Psoas muscle (tissue), 7 donors: ENCODE measurements at regions not wholly inside any gene's neighbourhood (a gene's known extent, or its start where the extent isn't known, plus 50 kb on each side); places are given as distances from the start of the nearest gene placed in this dataset.

Source experiments
- ATAC-seq, 4 donors: fragments of 200-7000 bp; cut with Tn5 transposase; one replicate each; pipeline ENCODE4 v1.9.1; 2020; ENCODE audit warnings: moderate library complexity in 3 of 4, mild to moderate bottlenecking in 2 of 4
- DNase-seq, 2 donors: peaks; one replicate each; pipeline ENCODE4 v3.0.0-alpha.2; 2020
- H3K27ac ChIP-seq: fragments of 200-600 bp; one replicate; pipeline ENCODE4 v1.8.0; 2022
- H3K27me3 ChIP-seq, 3 donors: fragments of 200-600 bp in 1 of 3; one replicate each; pipeline versions ENCODE4 v1.6.1 to v1.8.0; 2013 to 2022; ENCODE audit warnings: low read length in 2 of 3, mild to moderate bottlenecking in 2 of 3, moderate library complexity in 1 of 3; ENCODE audit not compliant: insufficient read depth in 3 of 3
- H3K36me3 ChIP-seq, 2 donors: fragments of 200-600 bp in 1 of 2; one replicate each; pipeline versions ENCODE4 v1.6.1 to v1.8.0; 2013 to 2022; ENCODE audit warnings: low read depth in 1 of 2, mild to moderate bottlenecking in 1 of 2, moderate library complexity in 1 of 2; ENCODE audit not compliant: insufficient read depth in 1 of 2
- H3K4me1 ChIP-seq: fragments of 200-600 bp; one replicate; pipeline ENCODE4 v1.8.0; 2022
- H3K4me3 ChIP-seq: fragments of 200-600 bp; one replicate; pipeline ENCODE4 v1.8.0; 2022; ENCODE audit warnings: mild to moderate bottlenecking
- H3K9me3 ChIP-seq: fragments of 200-600 bp; one replicate; pipeline ENCODE4 v1.8.0; 2022
- WGBS, 3 donors: extraction: QIAGEN DNeasy Blood & Tissue Kit; methylation state at CpG; one replicate each; pipeline versions ENCODE4 v1.1.6 to v1.1.7; 2013; 5-methylcytosine and 5-hydroxymethylcytosine counted together
- intact Hi-C, 2 donors: fragments of 100-400 bp; cut with DNase I; formaldehyde crosslinking; loops; one replicate each; pipeline versions ENCODE4 v1.11.0 to v1.14.2; 2022
- TF ChIP-seq, protein P1 (sequence below): fragments of 200-600 bp; IDR thresholded peaks from one replicate; pipeline ENCODE4 v1.8.0; 2022; ENCODE audit warnings: antibody characterized with exemption
- donor health status: healthy with polysubstance abuse.
- donor health status: DM: no; HTN: no; CAD: no; lungs with moderate emphysema.
- donor health status: Bipolar disorder and iron deficiency.
- donor health status: healthy.
- donor health status: DM: yes; HTN: yes; CAD: no.
- donor health status: DM: no; HTN: no; CAD: no.
- donor health status: DM: yes; HTN: yes; CAD: no.

DNA sequence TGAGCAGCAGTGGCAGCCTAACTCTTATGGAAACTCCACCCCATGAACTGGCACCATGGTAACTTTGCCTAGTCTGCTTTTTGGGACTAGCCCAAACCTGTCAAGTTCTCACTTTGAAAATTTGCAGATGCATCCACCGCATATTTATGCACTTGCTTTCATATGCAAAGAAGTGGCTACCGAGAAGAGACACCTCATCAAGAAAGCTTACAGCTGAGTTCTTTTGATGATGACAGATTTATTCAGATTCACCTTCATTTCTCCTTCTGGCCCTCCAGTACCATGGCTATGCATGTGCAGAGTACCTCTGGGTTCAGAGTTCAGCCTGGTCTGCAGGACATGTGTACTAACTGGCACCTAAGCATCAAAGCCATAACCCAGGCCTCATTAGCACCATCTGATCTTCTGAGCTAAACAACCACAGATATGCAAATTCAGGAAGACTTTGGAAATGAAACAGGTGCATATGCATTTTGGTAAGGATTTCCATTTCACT lies 154.3 kb upstream of the TENT5A start:
- intact Hi-C loops: no loop called here
- TF ChIP-seq, protein P1, sequence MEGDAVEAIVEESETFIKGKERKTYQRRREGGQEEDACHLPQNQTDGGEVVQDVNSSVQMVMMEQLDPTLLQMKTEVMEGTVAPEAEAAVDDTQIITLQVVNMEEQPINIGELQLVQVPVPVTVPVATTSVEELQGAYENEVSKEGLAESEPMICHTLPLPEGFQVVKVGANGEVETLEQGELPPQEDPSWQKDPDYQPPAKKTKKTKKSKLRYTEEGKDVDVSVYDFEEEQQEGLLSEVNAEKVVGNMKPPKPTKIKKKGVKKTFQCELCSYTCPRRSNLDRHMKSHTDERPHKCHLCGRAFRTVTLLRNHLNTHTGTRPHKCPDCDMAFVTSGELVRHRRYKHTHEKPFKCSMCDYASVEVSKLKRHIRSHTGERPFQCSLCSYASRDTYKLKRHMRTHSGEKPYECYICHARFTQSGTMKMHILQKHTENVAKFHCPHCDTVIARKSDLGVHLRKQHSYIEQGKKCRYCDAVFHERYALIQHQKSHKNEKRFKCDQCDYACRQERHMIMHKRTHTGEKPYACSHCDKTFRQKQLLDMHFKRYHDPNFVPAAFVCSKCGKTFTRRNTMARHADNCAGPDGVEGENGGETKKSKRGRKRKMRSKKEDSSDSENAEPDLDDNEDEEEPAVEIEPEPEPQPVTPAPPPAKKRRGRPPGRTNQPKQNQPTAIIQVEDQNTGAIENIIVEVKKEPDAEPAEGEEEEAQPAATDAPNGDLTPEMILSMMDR: no peak
- DNase-seq (no peak), ATAC-seq (no peak)
- H3K4me3 ChIP-seq: no peak overlapping the region
- H3K4me1 ChIP-seq: no peaks in the 10 kb centered on the region
- 68 to 79% (median 77%) methylated on average over 2 of the region's 2 CpGs for WGBS, 3 donors
- H3K36me3 ChIP-seq: no peaks in the 10 kb centered on the region
- H3K27ac ChIP-seq: no peak overlapping the region
- peaks cover 5% of the 10 kb centered on the region for H3K9me3 ChIP-seq
- no peaks in the 10 kb centered on the region for H3K27me3 ChIP-seq

GRCh38 chr6:81906041-81906440 lies 153.6 kb upstream of the TENT5A start:
- Histone ChIP-seq H3K9me3 (peaks cover 5% of the 10 kb centered on the region), H3K36me3 (no peaks in the 10 kb centered on the region), H3K27me3 (no peaks in the 10 kb centered on the region), H3K4me3 (no peak overlapping the region), H3K27ac (no peak overlapping the region), H3K4me1 (no peaks in the 10 kb centered on the region)
- TF ChIP-seq, protein P1: no peak
- intact Hi-C loops: no loop called here
- ATAC-seq (no peak), DNase-seq (no peak)
- 93 to 99% (median 98%) methylated on average over 3 of the region's 3 CpGs for WGBS, 3 donors

- 35 to 64% (median 41%) methylated on average over 1 of the region's 1 CpG for WGBS, 3 donors
- H3K4me3 ChIP-seq: no peak overlapping the region
Observed at GRCh38 chr6:81901551-81901966, 149.1 kb upstream of the TENT5A start.

DNA sequence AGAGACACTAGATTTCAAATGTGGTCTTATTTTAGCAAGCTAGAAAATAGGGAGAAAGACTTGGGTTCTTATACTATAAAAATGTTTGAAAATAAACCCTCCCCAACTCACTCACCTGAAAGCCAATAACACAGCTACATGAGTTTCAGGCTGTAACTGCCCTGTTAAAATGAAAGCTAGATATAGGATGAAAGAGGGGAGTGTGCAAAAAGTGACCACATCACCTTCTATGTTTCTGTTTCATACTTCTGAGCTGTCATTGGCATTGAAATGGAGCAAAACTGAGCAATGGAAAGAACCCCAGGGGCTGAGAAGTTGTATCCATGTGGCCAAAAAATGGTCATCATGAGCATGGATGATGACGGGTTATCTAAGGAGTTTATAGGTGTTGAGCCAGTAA lies 148.1 kb upstream of the TENT5A start:
- no peaks in the 10 kb centered on the region for H3K4me1 ChIP-seq
- H3K27ac ChIP-seq: no peak overlapping the region
- TF ChIP-seq, protein P1: no peak
- ATAC-seq (no peak), DNase-seq (no peak)
- H3K27me3 ChIP-seq: no peaks in the 10 kb centered on the region
- H3K36me3 ChIP-seq: no peaks in the 10 kb centered on the region
- 96 to 97% (median 96%) methylated on average over 1 of the region's 1 CpG for WGBS, 3 donors
- H3K4me3 ChIP-seq: no peak overlapping the region
- intact Hi-C loops: no loop called here
- peaks cover 5% of the 10 kb centered on the region for H3K9me3 ChIP-seq

More at GRCh38 chr6:81901551-81901966, 149.1 kb upstream of the TENT5A start:
- DNase-seq (no peak), ATAC-seq (no peak)
- H3K9me3 ChIP-seq: peaks cover 5% of the 10 kb centered on the region
- no peaks in the 10 kb centered on the region for H3K4me1 ChIP-seq
- TF ChIP-seq, protein P1: no peak
- H3K27me3 ChIP-seq: no peaks in the 10 kb centered on the region
- H3K27ac ChIP-seq: no peak overlapping the region
- intact Hi-C loops: no loop called here
- H3K36me3 ChIP-seq: no peaks in the 10 kb centered on the region

DNA sequence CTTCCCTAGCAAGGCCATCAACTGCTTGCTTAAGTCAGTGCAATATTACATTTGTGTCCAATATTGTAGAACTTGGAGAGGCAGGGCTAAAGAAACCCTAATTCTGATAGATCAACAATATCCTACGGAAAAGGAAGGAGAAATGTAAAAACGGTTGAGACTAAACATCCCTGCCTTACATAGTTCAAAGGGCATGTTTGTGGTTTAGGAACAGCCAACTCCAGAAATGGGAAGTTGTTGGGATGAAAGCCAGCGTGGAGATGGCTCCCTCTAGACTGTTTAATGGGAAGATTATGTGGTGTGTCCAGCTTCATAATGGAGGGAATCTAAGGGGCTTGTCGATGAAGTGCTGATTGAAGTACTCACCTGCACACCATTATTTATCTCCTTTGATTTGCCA lies 145.3 kb upstream of the TENT5A start:
- DNase-seq (no peak), ATAC-seq (no peak)
- H3K9me3 ChIP-seq: peaks cover 2% of the 10 kb centered on the region
- intact Hi-C loops: no loop called here
- no peak overlapping the region for H3K27ac ChIP-seq
- H3K36me3 ChIP-seq: no peaks in the 10 kb centered on the region
- H3K4me1 ChIP-seq: no peaks in the 10 kb centered on the region
- TF ChIP-seq, protein P1: no peak
- no peak overlapping the region for H3K4me3 ChIP-seq
- WGBS, 3 donors: 58 to 60% (median 60%) methylated on average over 4 of the region's 4 CpGs
- H3K27me3 ChIP-seq: no peaks in the 10 kb centered on the region
